Ovary (tissue), 7 donors: ENCODE measurements at regions not wholly inside any gene's neighbourhood (a gene's known extent, or its start where the extent isn't known, plus 50 kb on each side); places are given as distances from the start of the nearest gene placed in this dataset.

Source experiments
- DNase-seq, 5 donors: peaks; one replicate each; pipeline ENCODE4 v3.0.0-alpha.2; 2019 to 2020
- H3K27ac ChIP-seq, 2 donors: fragments of 200-600 bp; one replicate each; pipeline versions ENCODE4 v1.5.1 to v1.8.0; 2019 to 2022
- H3K27me3 ChIP-seq: fragments of 200-600 bp; one replicate; pipeline ENCODE4 v1.8.0; 2022
- H3K36me3 ChIP-seq: fragments of 200-600 bp; sonication (generic); one replicate; pipeline ENCODE4 v1.5.1; 2019
- H3K4me1 ChIP-seq: one replicate; pipeline ENCODE4 v1.8.1; 2013; ENCODE audit warnings: mild to moderate bottlenecking, moderate library complexity; ENCODE audit not compliant: insufficient read depth
- H3K4me3 ChIP-seq: fragments of 200-600 bp; sonication (generic); one replicate; pipeline ENCODE4 v1.5.1; 2017
- H3K9me3 ChIP-seq, 2 donors: fragments of 200-600 bp in 1 of 2; sonication (generic) in 1 of 2; one replicate each; pipeline versions ENCODE4 v1.5.1 to v1.8.1; 2013 to 2019; ENCODE audit warnings: mild to moderate bottlenecking in 1 of 2, moderate library complexity in 1 of 2
- CTCF ChIP-seq, 3 donors: fragments of 450-650 bp in 2 of 3; fragments of 200-600 bp in 1 of 3; IDR thresholded peaks; one replicate each; pipeline versions ENCODE4 v1.5.1 to v1.8.0; 2016 to 2022; ENCODE audit warnings: antibody characterized with exemption in 3 of 3, mild to moderate bottlenecking in 1 of 3
- EP300 ChIP-seq: sonication (generic); formaldehyde crosslinking; IDR thresholded peaks from one replicate; pipeline ENCODE4 v1.6.1; 2017; ENCODE audit warnings: antibody characterized with exemption
- POLR2A ChIP-seq: fragments of 450-650 bp; IDR thresholded peaks from one replicate; pipeline ENCODE4 v1.6.1; 2017; ENCODE audit warnings: antibody characterized with exemption, mild to moderate bottlenecking, moderate library complexity
- WGBS, 3 donors: extraction: QIAGEN DNeasy Blood & Tissue Kit in 1 of 3; methylation state at CpG; one replicate each; pipeline versions ENCODE4 v1.1.5 to v1.1.7; 2013 to 2017; 5-methylcytosine and 5-hydroxymethylcytosine counted together
- intact Hi-C, 4 donors: fragments of 100-400 bp; cut with DNase I; formaldehyde crosslinking; loops; one replicate each; pipeline versions ENCODE4 v1.11.0 to v1.15.1; 2022 to 2023
- donor health status: DM: no; HTN: no; CAD: no; lungs with moderate emphysema.
- donor health status: DM: no; HTN: no; CAD: no.
- donor health status: Bipolar disorder and iron deficiency.
- donor health status: DM: no; HTN: no; CAD: no.
- donor health status: DM: yes; HTN: yes; CAD: no.

GRCh38 chr13:107293924-107294323 is 726.0 kb upstream of the ARGLU1 start:
- H3K4me1 ChIP-seq = no peaks in the 10 kb centered on the region
- H3K27me3 ChIP-seq = no peaks in the 10 kb centered on the region
- H3K27ac ChIP-seq = no peak overlapping the region
- no peak for TF ChIP-seq CTCF (IDR thresholded peaks at IDR 0.05)
- no peak for TF ChIP-seq EP300
- TF ChIP-seq POLR2A = no peak
- no peak for DNase-seq
- intact Hi-C loops = no loop called here
- H3K9me3 ChIP-seq = no peaks in the 10 kb centered on the region
- WGBS, 3 donors = 51 to 76% (median 62%) methylated on average over 3 of the region's 3 CpGs
- no peak overlapping the region for H3K4me3 ChIP-seq
- no peaks in the 10 kb centered on the region for H3K36me3 ChIP-seq

- no peak for DNase-seq
- H3K9me3 ChIP-seq = no peaks in the 10 kb centered on the region
- no peaks in the 10 kb centered on the region for H3K36me3 ChIP-seq
- TF ChIP-seq POLR2A = no peak
- TF ChIP-seq CTCF (IDR thresholded peaks at IDR 0.05) = no peak
- no peak for TF ChIP-seq EP300
- H3K27me3 ChIP-seq = no peaks in the 10 kb centered on the region
- H3K4me3 ChIP-seq = no peak overlapping the region
- no peak overlapping the region for H3K27ac ChIP-seq
- no peaks in the 10 kb centered on the region for H3K4me1 ChIP-seq
- intact Hi-C loops = no loop called here
Measured at GRCh38 chr13:107291875-107292274, 723.9 kb upstream of the ARGLU1 start.

GRCh38 chr13:107289540-107289939 is 721.6 kb upstream of the ARGLU1 start:
- intact Hi-C loops = no loop called here
- 85 to 92% (median 90%) methylated on average over 5 of the region's 5 CpGs for WGBS, 3 donors

GRCh38 chr13:107284173-107284572 is 716.2 kb upstream of the ARGLU1 start:
- H3K27me3 ChIP-seq = no peaks in the 10 kb centered on the region
- H3K4me3 ChIP-seq = no peak overlapping the region
- TF ChIP-seq CTCF (IDR thresholded peaks at IDR 0.05) (no peak), EP300 (no peak), POLR2A (no peak)
- H3K4me1 ChIP-seq = no peaks in the 10 kb centered on the region
- intact Hi-C loops = no loop called here
- no peak overlapping the region for H3K27ac ChIP-seq
- no peaks in the 10 kb centered on the region for H3K9me3 ChIP-seq
- DNase-seq = no peak
- no peaks in the 10 kb centered on the region for H3K36me3 ChIP-seq

More at GRCh38 chr13:107289540-107289939, 721.6 kb upstream of the ARGLU1 start:
- H3K36me3 ChIP-seq = no peaks in the 10 kb centered on the region
- no peak overlapping the region for H3K27ac ChIP-seq
- no peaks in the 10 kb centered on the region for H3K4me1 ChIP-seq
- no peaks in the 10 kb centered on the region for H3K27me3 ChIP-seq
- H3K4me3 ChIP-seq = no peak overlapping the region
- no peaks in the 10 kb centered on the region for H3K9me3 ChIP-seq
- no peak for DNase-seq
- TF ChIP-seq EP300 (no peak), POLR2A (no peak), CTCF (IDR thresholded peaks at IDR 0.05) (no peak)

GRCh38 chr13:107277911-107278310 is 710.0 kb upstream of the ARGLU1 start:
- no peak for DNase-seq
- intact Hi-C loops = no loop called here
- TF ChIP-seq POLR2A = no peak
- no peak for TF ChIP-seq CTCF (IDR thresholded peaks at IDR 0.05)
- no peak for TF ChIP-seq EP300
- no peaks in the 10 kb centered on the region for H3K9me3 ChIP-seq
- H3K4me1 ChIP-seq = no peaks in the 10 kb centered on the region
- no peak overlapping the region for H3K4me3 ChIP-seq
- 71 to 84% (median 74%) methylated on average over 6 of the region's 6 CpGs for WGBS, 3 donors
- no peak overlapping the region for H3K27ac ChIP-seq
- no peaks in the 10 kb centered on the region for H3K36me3 ChIP-seq
- no peaks in the 10 kb centered on the region for H3K27me3 ChIP-seq
